ENCODE measurements at regions not wholly inside any gene's neighbourhood (a gene's known extent, or its start where the extent isn't known, plus 50 kb on each side); places are given as distances from the start of the nearest gene placed in this dataset.
"Not testable (repeated sequence)": the region's sequence is repeated elsewhere in the genome, so short reads cannot be mapped to it uniquely, and the experiment has no call there.

- no peak for DNase-seq (ENCODE audit: low read depth in 2 of 3, low spot score in 1 of 3)
Measured at GRCh38 chr11:134949121-134950090, 537.4 kb upstream of the B3GAT1 start.

GRCh38 chr11:134947556-134947955, 535.5 kb upstream of the B3GAT1 start:
- DNase-seq (ENCODE audit: low read depth in 2 of 3, low spot score in 1 of 3): no peak

GRCh38 chr11:134945993-134946392, 534.0 kb upstream of the B3GAT1 start:
- no peak for DNase-seq (ENCODE audit: low read depth in 2 of 3, low spot score in 1 of 3)

- DNase-seq (ENCODE audit: low read depth in 2 of 3, low spot score in 1 of 3): no peak
Measured at GRCh38 chr11:134944986-134945385, 532.9 kb upstream of the B3GAT1 start.

- DNase-seq (ENCODE audit: low read depth in 2 of 3, low spot score in 1 of 3): no peak
Measured at GRCh38 chr11:134944131-134944530, 532.1 kb upstream of the B3GAT1 start.

- DNase-seq (ENCODE audit: low read depth in 2 of 3, low spot score in 1 of 3): no peak
Measured at GRCh38 chr11:134943544-134943943, 531.5 kb upstream of the B3GAT1 start.

GRCh38 chr11:134942681-134943080, 530.6 kb upstream of the B3GAT1 start:
- DNase-seq (ENCODE audit: low read depth in 2 of 3, low spot score in 1 of 3): no peak

- DNase-seq (ENCODE audit: low read depth in 2 of 3, low spot score in 1 of 3): not testable (repeated sequence)
Measured at GRCh38 chr11:134941936-134942600, 530.0 kb upstream of the B3GAT1 start.

- DNase-seq (ENCODE audit: low read depth in 2 of 3, low spot score in 1 of 3): no peak
Measured at GRCh38 chr11:134941326-134941725, 529.3 kb upstream of the B3GAT1 start.

GRCh38 chr11:134940441-134941126, 528.5 kb upstream of the B3GAT1 start:
- DNase-seq (ENCODE audit: low read depth in 2 of 3, low spot score in 1 of 3): no peak

GRCh38 chr11:134939905-134940304, 527.9 kb upstream of the B3GAT1 start:
- no peak for DNase-seq (ENCODE audit: low read depth in 2 of 3, low spot score in 1 of 3)

GRCh38 chr11:134939031-134939430, 527.0 kb upstream of the B3GAT1 start:
- no peak for DNase-seq (ENCODE audit: low read depth in 2 of 3, low spot score in 1 of 3)

- DNase-seq (ENCODE audit: low read depth in 2 of 3, low spot score in 1 of 3): no peak
Measured at GRCh38 chr11:134938212-134938611, 526.2 kb upstream of the B3GAT1 start.

GRCh38 chr11:134937193-134937592, 525.2 kb upstream of the B3GAT1 start:
- not testable (repeated sequence) for DNase-seq (ENCODE audit: low read depth in 2 of 3, low spot score in 1 of 3)

- no peak for DNase-seq (ENCODE audit: low read depth in 2 of 3, low spot score in 1 of 3)
Measured at GRCh38 chr11:134932761-134933160, 520.7 kb upstream of the B3GAT1 start.

- no peak for DNase-seq (ENCODE audit: low read depth in 2 of 3, low spot score in 1 of 3)
Measured at GRCh38 chr11:134925432-134925831, 513.4 kb upstream of the B3GAT1 start.

- no peak for DNase-seq (ENCODE audit: low read depth in 2 of 3, low spot score in 1 of 3)
Measured at GRCh38 chr11:134923441-134923840, 511.4 kb upstream of the B3GAT1 start.

GRCh38 chr11:134921938-134922337, 509.9 kb upstream of the B3GAT1 start:
- DNase-seq (ENCODE audit: low read depth in 2 of 3, low spot score in 1 of 3): no peak

- DNase-seq (ENCODE audit: low read depth in 2 of 3, low spot score in 1 of 3): no peak
Measured at GRCh38 chr11:134920851-134921608, 509.0 kb upstream of the B3GAT1 start.

GRCh38 chr11:134916421-134917213, 504.6 kb upstream of the B3GAT1 start:
- DNase-seq (ENCODE audit: low read depth in 2 of 3, low spot score in 1 of 3): no peak

Measured in stimulated activated CD4-positive, alpha-beta T cell treated with anti-CD3 and anti-CD28 coated beads, Interleukin-12 subunit alpha, Interleukin-12 subunit beta, amount 100 ng/mL, for 48 hours (primary cell).